ENCODE measurements at regions not wholly inside any gene's neighbourhood (a gene's known extent, or its start where the extent isn't known, plus 50 kb on each side); places are given as distances from the start of the nearest gene placed in this dataset.

DNA sequence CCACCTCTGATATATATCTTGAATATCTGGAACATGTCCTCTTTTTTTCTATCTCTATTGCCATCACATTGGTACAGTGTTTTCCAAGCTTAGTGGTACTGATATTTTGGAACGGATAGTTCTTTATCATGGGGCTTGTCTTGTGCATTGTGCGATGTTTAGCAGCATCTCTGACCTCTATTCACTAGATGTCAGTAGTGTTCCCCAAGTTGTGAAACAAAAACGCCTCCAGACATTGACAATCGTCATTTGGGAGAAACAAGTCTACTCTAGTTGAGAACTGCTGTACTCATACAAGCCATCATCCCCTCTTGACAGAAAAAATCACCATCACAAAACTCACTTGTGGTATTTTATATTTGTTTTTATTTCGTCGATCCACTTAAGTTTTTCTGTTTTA is 79.7 kb upstream of the CHODL start:
- intact Hi-C loops (cut with micrococcal nuclease), result no loop called here
- ATAC-seq, result no peak
- H2AFZ ChIP-seq (ENCODE audit: low read depth, low read length), result no peak overlapping the region
- no peak overlapping the region for H3K4me2 ChIP-seq (ENCODE audit: insufficient read depth, low read length)
- in situ Hi-C loops (cut with MboI), result no loop called here
- WGBS (ENCODE audit: insufficient coverage, low coverage, missing lambda C conversion rate), result 0% methylated on average over 6 of the region's 6 CpGs
- H3K79me2 ChIP-seq (ENCODE audit: control insufficient read depth, insufficient read depth, low read length), result no peaks in the 10 kb centered on the region
- DNase-seq (ENCODE audit: extremely low read depth in 1 of 4, low spot score in 3 of 4), result no peak
- no peak overlapping the region for H3K4me3 ChIP-seq
- H3K9me1 ChIP-seq (ENCODE audit: control insufficient read depth, insufficient read depth, low read length), result no peaks in the 10 kb centered on the region
- TF ChIP-seq ZNF561 (CRISPR knock-in tag; conservative IDR thresholded peaks at IDR 0.05) (no peak), CBFB (CRISPR knock-in tag; IDR thresholded peaks at IDR 0.05) (no peak), KLF6 (CRISPR knock-in tag; IDR thresholded peaks at IDR 0.05; ENCODE audit: borderline replicate concordance) (no peak), RAD21 (CRISPR knock-in tag; conservative IDR thresholded peaks at IDR 0.05 in 1 of 2, IDR thresholded peaks at IDR 0.05 in 1 of 2) (0 out of 4 replicates have a peak, but pooled peaks of 1 of the 2 experiments have one; percentile 6)
- POLR2A ChIA-PET, result no interaction called here
- no peak overlapping the region for H3K9ac ChIP-seq (ENCODE audit: insufficient read depth in 1 of 2, low read depth in 2 of 2, low read length in 2 of 2)
- no peaks in the 10 kb centered on the region for H3K36me3 ChIP-seq (ENCODE audit: control insufficient read depth, insufficient read depth, low read length)
- no peak overlapping the region for H3K27ac ChIP-seq (ENCODE audit: extremely low read depth, low read depth, low read length)
- H4K20me1 ChIP-seq (replicated peaks; ENCODE audit: control insufficient read depth, insufficient read depth, low read length), result no peaks in the 10 kb centered on the region
- no peaks in the 10 kb centered on the region for H3K4me1 ChIP-seq (replicated peaks in 1 of 2; ENCODE audit: control insufficient read depth in 2 of 2, insufficient read depth in 2 of 2, low read length in 2 of 2)
- no peaks in the 10 kb centered on the region for H3K9me3 ChIP-seq (replicated peaks; ENCODE audit: control insufficient read depth, insufficient read depth, low read depth, low read length)
- no TSS peak for BruUV-seq (replicated peaks)
- no peak for FAIRE-seq
- H3K27me3 ChIP-seq (ENCODE audit: control insufficient read depth in 2 of 2, insufficient read depth in 2 of 2, low read length in 2 of 2), result no peaks in the 10 kb centered on the region
- CTCF ChIA-PET (ENCODE audit: low intra/inter-chr PET ratio), result no interaction called here

DNA sequence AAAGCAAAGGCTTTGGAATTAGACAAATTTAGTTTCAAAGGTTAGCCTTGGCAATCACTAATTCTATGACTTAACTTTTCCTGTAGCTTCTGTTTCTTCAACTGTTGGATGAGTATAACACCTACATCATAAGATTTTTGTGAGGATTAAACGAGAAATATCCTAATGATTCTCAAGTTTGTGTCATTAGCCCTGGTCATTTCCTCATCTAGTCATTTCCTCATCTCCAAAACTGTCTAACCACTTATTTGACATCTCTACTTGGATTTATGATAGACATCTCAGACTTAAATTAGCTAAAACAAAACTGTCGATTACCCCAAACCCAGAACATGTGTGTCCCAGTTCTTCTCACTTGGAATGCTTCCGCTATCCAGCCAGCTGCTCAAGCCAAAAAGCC is 80.2 kb upstream of the CHODL start:
- intact Hi-C loops (cut with micrococcal nuclease), result no loop called here
- no peak overlapping the region for H3K9ac ChIP-seq (ENCODE audit: insufficient read depth in 1 of 2, low read depth in 2 of 2, low read length in 2 of 2)
- DNase-seq (ENCODE audit: extremely low read depth in 1 of 4, low spot score in 3 of 4), result no peak
- no peak for TF ChIP-seq EWSR1 (IDR thresholded peaks at IDR 0.05; ENCODE audit: borderline replicate concordance, low read depth, partially characterized antibody)
- TF ChIP-seq NKRF (IDR thresholded peaks at IDR 0.05; ENCODE audit: borderline replicate concordance), result no peak
- TF ChIP-seq TSHZ1 (CRISPR knock-in tag; IDR thresholded peaks at IDR 0.05), result no peak

More for the DNA sequence above, 80.2 kb upstream of the CHODL start:
- 0% methylated on average over 3 of the region's 3 CpGs for WGBS (ENCODE audit: insufficient coverage, low coverage, missing lambda C conversion rate)
- no TSS peak for BruUV-seq (replicated peaks)
- ATAC-seq (no peak), FAIRE-seq (no peak)
- Histone ChIP-seq H3K27ac (ENCODE audit: extremely low read depth, low read depth, low read length) (no peak overlapping the region), H3K9me1 (ENCODE audit: control insufficient read depth, insufficient read depth, low read length) (no peaks in the 10 kb centered on the region), H3K4me3 (no peak overlapping the region), H3K36me3 (ENCODE audit: control insufficient read depth, insufficient read depth, low read length) (no peaks in the 10 kb centered on the region), H4K20me1 (replicated peaks; ENCODE audit: control insufficient read depth, insufficient read depth, low read length) (no peaks in the 10 kb centered on the region), H2AFZ (ENCODE audit: low read depth, low read length) (no peak overlapping the region), H3K27me3 (ENCODE audit: control insufficient read depth in 2 of 2, insufficient read depth in 2 of 2, low read length in 2 of 2) (no peaks in the 10 kb centered on the region), H3K79me2 (ENCODE audit: control insufficient read depth, insufficient read depth, low read length) (no peaks in the 10 kb centered on the region), H3K9me3 (replicated peaks; ENCODE audit: control insufficient read depth, insufficient read depth, low read depth, low read length) (no peaks in the 10 kb centered on the region), H3K4me2 (ENCODE audit: insufficient read depth, low read length) (no peak overlapping the region), H3K4me1 (replicated peaks in 1 of 2; ENCODE audit: control insufficient read depth in 2 of 2, insufficient read depth in 2 of 2, low read length in 2 of 2) (no peaks in the 10 kb centered on the region)
- ChIA-PET CTCF (ENCODE audit: low intra/inter-chr PET ratio) (no interaction called here), POLR2A (no interaction called here)
- in situ Hi-C loops (cut with MboI), result no loop called here
